GM23338 (cell line): ENCODE measurements at regions not wholly inside any gene's neighbourhood (a gene's known extent, or its start where the extent isn't known, plus 50 kb on each side); places are given as distances from the start of the nearest gene placed in this dataset.

Experiments used
- CREB1 ChIP-seq: fragments of 250-450 bp; sonication (Bioruptor Pico); IDR thresholded peaks from 2 replicates; pipeline ENCODE4 v1.5.0; 2020; ENCODE audit warnings: low read depth, mild to moderate bottlenecking, moderate library complexity
- EZH2 ChIP-seq: fragments of 200-600 bp; sonication (generic); IDR thresholded peaks from one replicate; pipeline ENCODE4 v1.8.0; 2017; ENCODE audit warnings: antibody characterized with exemption, mild to moderate bottlenecking, low read depth; ENCODE audit not compliant: unreplicated experiment
- EZH2phosphoT487 ChIP-seq: fragments of 200-600 bp; sonication (generic); IDR thresholded peaks from one replicate; pipeline ENCODE4 v1.8.1; 2018; ENCODE audit warnings: antibody characterized with exemption; ENCODE audit not compliant: unreplicated experiment
- JUNB ChIP-seq: IDR thresholded peaks from one replicate; pipeline ENCODE4 v1.6.1; 2016; ENCODE audit warnings: antibody characterized with exemption; ENCODE audit not compliant: unreplicated experiment
- POLR2AphosphoS5 ChIP-seq: IDR thresholded peaks from 2 replicates; pipeline ENCODE4 v1.6.1; 2016; ENCODE audit warnings: antibody characterized with exemption, low read depth
- REST ChIP-seq: IDR thresholded peaks from one replicate; pipeline ENCODE4 v1.6.1; 2018; ENCODE audit warnings: antibody characterized with exemption; ENCODE audit not compliant: unreplicated experiment
- STAT1 ChIP-seq: IDR thresholded peaks from one replicate; pipeline ENCODE4 v1.6.1; 2016; ENCODE audit warnings: antibody characterized with exemption; ENCODE audit not compliant: unreplicated experiment
- TF ChIP-seq, protein P1 (sequence below), 2 experiments: fragments of 200-600 bp in 1 of 2; sonication (generic) in 1 of 2; conservative IDR thresholded peaks; 2 replicates each; pipeline versions ENCODE4 v1.5.1 to v1.6.1; 2016 to 2017; ENCODE audit warnings: antibody characterized with exemption in 2 of 2, low read depth in 2 of 2, mild to moderate bottlenecking in 2 of 2, moderate library complexity in 1 of 2

GRCh38 chr14:49428076-49428475, 158.1 kb downstream of the RPS29 start:
- TF ChIP-seq, protein P1, sequence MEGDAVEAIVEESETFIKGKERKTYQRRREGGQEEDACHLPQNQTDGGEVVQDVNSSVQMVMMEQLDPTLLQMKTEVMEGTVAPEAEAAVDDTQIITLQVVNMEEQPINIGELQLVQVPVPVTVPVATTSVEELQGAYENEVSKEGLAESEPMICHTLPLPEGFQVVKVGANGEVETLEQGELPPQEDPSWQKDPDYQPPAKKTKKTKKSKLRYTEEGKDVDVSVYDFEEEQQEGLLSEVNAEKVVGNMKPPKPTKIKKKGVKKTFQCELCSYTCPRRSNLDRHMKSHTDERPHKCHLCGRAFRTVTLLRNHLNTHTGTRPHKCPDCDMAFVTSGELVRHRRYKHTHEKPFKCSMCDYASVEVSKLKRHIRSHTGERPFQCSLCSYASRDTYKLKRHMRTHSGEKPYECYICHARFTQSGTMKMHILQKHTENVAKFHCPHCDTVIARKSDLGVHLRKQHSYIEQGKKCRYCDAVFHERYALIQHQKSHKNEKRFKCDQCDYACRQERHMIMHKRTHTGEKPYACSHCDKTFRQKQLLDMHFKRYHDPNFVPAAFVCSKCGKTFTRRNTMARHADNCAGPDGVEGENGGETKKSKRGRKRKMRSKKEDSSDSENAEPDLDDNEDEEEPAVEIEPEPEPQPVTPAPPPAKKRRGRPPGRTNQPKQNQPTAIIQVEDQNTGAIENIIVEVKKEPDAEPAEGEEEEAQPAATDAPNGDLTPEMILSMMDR (conservative IDR thresholded peaks at IDR 0.05; ENCODE audit: low read depth in 2 of 2): no peak
- no peak for TF ChIP-seq EZH2phosphoT487
- no peak for TF ChIP-seq EZH2
- no peak for TF ChIP-seq REST
- no peak for TF ChIP-seq JUNB
- no peak for TF ChIP-seq POLR2AphosphoS5
- TF ChIP-seq CREB1 (CRISPR knock-in tag): no peak
- no peak for TF ChIP-seq STAT1
